ENCODE measurements at regions not wholly inside any gene's neighbourhood (a gene's known extent, or its start where the extent isn't known, plus 50 kb on each side); places are given as distances from the start of the nearest gene placed in this dataset.

- no peak for DNase-seq (ENCODE audit: low read depth)
Measured at GRCh38 chr15:29554531-29554930, 267.7 kb downstream of the TJP1 start.

- DNase-seq (ENCODE audit: low read depth) = no peak
Measured at GRCh38 chr15:29550834-29551465, 271.3 kb downstream of the TJP1 start.

- no peak for DNase-seq (ENCODE audit: low read depth)
Measured at GRCh38 chr15:29548006-29548405, 274.3 kb downstream of the TJP1 start.

GRCh38 chr15:29544513-29545128 lies 275.0 kb upstream of the NSMCE3 start:
- no peak for DNase-seq (ENCODE audit: low read depth)

- DNase-seq (ENCODE audit: low read depth) = no peak
Measured at GRCh38 chr15:29542994-29543393, 273.4 kb upstream of the NSMCE3 start.

GRCh38 chr15:29541309-29541708 lies 271.7 kb upstream of the NSMCE3 start:
- DNase-seq (ENCODE audit: low read depth) = no peak

- DNase-seq (ENCODE audit: low read depth) = no peak
Measured at GRCh38 chr15:29540479-29540878, 270.9 kb upstream of the NSMCE3 start.

GRCh38 chr15:29539736-29540135 lies 270.1 kb upstream of the NSMCE3 start:
- DNase-seq (ENCODE audit: low read depth) = no peak

GRCh38 chr15:29538044-29538443 lies 268.4 kb upstream of the NSMCE3 start:
- no peak for DNase-seq (ENCODE audit: low read depth)

- DNase-seq (ENCODE audit: low read depth) = no peak
Measured at GRCh38 chr15:29535952-29536351, 266.3 kb upstream of the NSMCE3 start.

GRCh38 chr15:29534378-29534777 lies 264.8 kb upstream of the NSMCE3 start:
- no peak for DNase-seq (ENCODE audit: low read depth)

- DNase-seq (ENCODE audit: low read depth) = no peak
Measured at GRCh38 chr15:29533647-29534046, 264.0 kb upstream of the NSMCE3 start.

- DNase-seq (ENCODE audit: low read depth) = no peak
Measured at GRCh38 chr15:29532296-29532695, 262.7 kb upstream of the NSMCE3 start.

GRCh38 chr15:29530966-29531365 lies 261.3 kb upstream of the NSMCE3 start:
- no peak for DNase-seq (ENCODE audit: low read depth)

- DNase-seq (ENCODE audit: low read depth) = no peak
Measured at GRCh38 chr15:29529043-29529442, 259.4 kb upstream of the NSMCE3 start.

- no peak for DNase-seq (ENCODE audit: low read depth)
Measured at GRCh38 chr15:29528276-29528675, 258.7 kb upstream of the NSMCE3 start.

GRCh38 chr15:29526802-29527201 lies 257.2 kb upstream of the NSMCE3 start:
- no peak for DNase-seq (ENCODE audit: low read depth)

- peak; percentile 40 for DNase-seq (ENCODE audit: low read depth)
Measured at GRCh38 chr15:29522373-29523276, 253.0 kb upstream of the NSMCE3 start.

GRCh38 chr15:29518442-29518841 lies 248.8 kb upstream of the NSMCE3 start:
- DNase-seq (ENCODE audit: low read depth) = no peak

- DNase-seq (ENCODE audit: low read depth) = no peak
Measured at GRCh38 chr15:29517829-29518228, 248.2 kb upstream of the NSMCE3 start.

- DNase-seq (ENCODE audit: low read depth) = no peak
Measured at GRCh38 chr15:29516929-29517328, 247.3 kb upstream of the NSMCE3 start.

- DNase-seq (ENCODE audit: low read depth) = no peak
Measured at GRCh38 chr15:29514926-29515325, 245.3 kb upstream of the NSMCE3 start.

- no peak for DNase-seq (ENCODE audit: low read depth)
Measured at GRCh38 chr15:29511663-29512062, 242.0 kb upstream of the NSMCE3 start.

Measured in ELR (cell line).